ENCODE measurements at regions not wholly inside any gene's neighbourhood (a gene's known extent, or its start where the extent isn't known, plus 50 kb on each side); places are given as distances from the start of the nearest gene placed in this dataset.
"Not testable (repeated sequence)": the region's sequence is repeated elsewhere in the genome, so short reads cannot be mapped to it uniquely, and the experiment has no call there.

- not testable (repeated sequence) for DNase-seq
Observed at GRCh38 chr3:15996496-15996895, 178.0 kb upstream of the GALNT15 start.

GRCh38 chr3:15997274-15997943, 177.1 kb upstream of the GALNT15 start:
- no peak for DNase-seq

GRCh38 chr3:15998911-15999310, 175.6 kb upstream of the GALNT15 start:
- DNase-seq: no peak

- no peak for DNase-seq
Observed at GRCh38 chr3:16004812-16005211, 169.7 kb upstream of the GALNT15 start.

- no peak for DNase-seq
Observed at GRCh38 chr3:16011376-16011775, 163.1 kb upstream of the GALNT15 start.

GRCh38 chr3:16012086-16012485, 162.4 kb upstream of the GALNT15 start:
- DNase-seq: no peak

GRCh38 chr3:16013568-16013967, 160.9 kb upstream of the GALNT15 start:
- DNase-seq: no peak

GRCh38 chr3:16021801-16022200, 152.7 kb upstream of the GALNT15 start:
- not testable (repeated sequence) for DNase-seq

GRCh38 chr3:16023881-16024280, 150.6 kb upstream of the GALNT15 start:
- DNase-seq: not testable (repeated sequence)

- no peak for DNase-seq
Observed at GRCh38 chr3:16024548-16024947, 149.9 kb upstream of the GALNT15 start.

- DNase-seq: no peak
Observed at GRCh38 chr3:16026753-16027152, 147.7 kb upstream of the GALNT15 start.

GRCh38 chr3:16028604-16029003, 145.9 kb upstream of the GALNT15 start:
- no peak for DNase-seq

GRCh38 chr3:16030342-16030741, 144.1 kb upstream of the GALNT15 start:
- DNase-seq: no peak

- DNase-seq: no peak
Observed at GRCh38 chr3:16031434-16031833, 143.0 kb upstream of the GALNT15 start.

- no peak for DNase-seq
Observed at GRCh38 chr3:16033889-16034687, 140.4 kb upstream of the GALNT15 start.

- DNase-seq: no peak
Observed at GRCh38 chr3:16040991-16041390, 133.5 kb upstream of the GALNT15 start.

- DNase-seq: no peak
Observed at GRCh38 chr3:16048435-16049318, 125.8 kb upstream of the GALNT15 start.

- no peak for DNase-seq
Observed at GRCh38 chr3:16050641-16051467, 123.6 kb upstream of the GALNT15 start.

GRCh38 chr3:16051691-16052090, 122.8 kb upstream of the GALNT15 start:
- no peak for DNase-seq

GRCh38 chr3:16052964-16053363, 121.5 kb upstream of the GALNT15 start:
- no peak for DNase-seq

GRCh38 chr3:16053794-16054193, 120.7 kb upstream of the GALNT15 start:
- no peak for DNase-seq

- no peak for DNase-seq
Observed at GRCh38 chr3:16055606-16056211, 118.8 kb upstream of the GALNT15 start.
